DOHH2 (cell line): ENCODE measurements at regions not wholly inside any gene's neighbourhood (a gene's known extent, or its start where the extent isn't known, plus 50 kb on each side); places are given as distances from the start of the nearest gene placed in this dataset.

Experiments
- CTCF ChIP-seq: fragments of 200-600 bp; sonication (generic); IDR thresholded peaks from one replicate; pipeline ENCODE4 v1.5.1; 2014; ENCODE audit warnings: antibody characterized with exemption, mild to moderate bottlenecking, low read depth, low read length; ENCODE audit not compliant: poor library complexity, severe bottlenecking
- EZH2phosphoT487 ChIP-seq: fragments of 200-600 bp; sonication (generic); IDR thresholded peaks from 2 replicates; pipeline ENCODE4 v1.6.1; 2017; ENCODE audit warnings: borderline replicate concordance, mild to moderate bottlenecking, antibody characterized with exemption, low read length, moderate library complexity, mixed read lengths

- TF ChIP-seq CTCF (no peak), EZH2phosphoT487 (no peak)
Measured at GRCh38 chr3:38949994-38950393, 101.8 kb downstream of the SCN11A start.
